Activated naive CD8-positive, alpha-beta T cell treated with anti-CD3 and anti-CD28 coated beads for 36 hours (primary cell): ENCODE measurements at regions not wholly inside any gene's neighbourhood (a gene's known extent, or its start where the extent isn't known, plus 50 kb on each side); places are given as distances from the start of the nearest gene placed in this dataset.

Source experiments
- DNase-seq: peaks from one replicate; pipeline ENCODE4 v3.0.0; 2021
- H3K27ac Mint-ChIP-seq: one replicate; pipeline ENCODE4 v1.8.0; 2022; ENCODE audit warnings: mild to moderate bottlenecking, moderate library complexity, mixed read lengths
- H3K27me3 Mint-ChIP-seq: one replicate; pipeline ENCODE4 v1.8.0; 2022; ENCODE audit warnings: mild to moderate bottlenecking, mixed read lengths
- H3K36me3 Mint-ChIP-seq: one replicate; pipeline ENCODE4 v1.8.0; 2021; ENCODE audit warnings: mild to moderate bottlenecking, mixed read lengths
- H3K4me1 Mint-ChIP-seq: one replicate; pipeline ENCODE4 v1.8.0; 2021; ENCODE audit warnings: mixed read lengths
- H3K4me3 Mint-ChIP-seq: one replicate; pipeline ENCODE4 v1.8.0; 2022; ENCODE audit warnings: mild to moderate bottlenecking, moderate library complexity, mixed read lengths
- H3K9me3 Mint-ChIP-seq: one replicate; pipeline ENCODE4 v1.8.0; 2022; ENCODE audit warnings: mixed read lengths

DNA sequence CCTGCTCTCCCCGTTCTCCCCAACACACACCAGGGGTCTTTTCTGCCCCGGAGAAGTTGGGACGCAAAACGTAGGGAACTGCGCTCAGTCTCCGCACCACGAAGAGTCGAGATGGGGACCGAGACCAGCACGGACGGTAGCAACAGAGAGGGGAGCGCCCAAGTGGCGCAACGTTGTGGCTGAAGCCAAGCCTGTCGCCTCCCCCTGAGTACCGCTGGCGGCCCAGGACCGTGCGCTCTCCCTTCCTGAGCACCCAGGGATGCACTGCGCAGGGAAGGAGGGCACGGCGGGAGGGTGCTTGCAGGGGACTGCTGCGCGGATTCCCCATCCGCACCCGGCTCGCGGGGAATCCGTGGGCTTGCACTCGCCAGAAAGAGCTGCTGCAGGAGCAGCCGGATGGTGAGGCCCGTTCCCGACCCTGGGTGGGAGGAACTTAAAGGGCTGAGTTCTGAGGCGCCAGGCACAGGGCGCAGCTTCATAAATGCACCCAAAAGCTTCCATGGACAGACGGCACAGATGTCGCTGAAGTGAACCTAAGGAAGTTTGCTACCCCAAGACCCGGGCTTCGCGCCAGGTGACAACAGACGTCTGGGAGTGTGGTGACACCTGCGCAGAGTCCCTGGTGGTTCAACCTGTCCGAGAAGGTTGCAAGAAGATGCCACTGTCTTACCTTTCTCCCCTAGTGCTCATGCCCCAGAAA, 178.7 kb downstream of the TBXT start:
- H3K36me3 Mint-ChIP-seq: no peaks in the 10 kb centered on the region
- no peak overlapping the region for H3K27ac Mint-ChIP-seq
- DNase-seq: no peak
- H3K4me1 Mint-ChIP-seq: peaks cover 7% of the 10 kb centered on the region
- peaks cover 59% of the 10 kb centered on the region for H3K27me3 Mint-ChIP-seq
- H3K9me3 Mint-ChIP-seq: no peaks in the 10 kb centered on the region
- no peak overlapping the region for H3K4me3 Mint-ChIP-seq

DNA sequence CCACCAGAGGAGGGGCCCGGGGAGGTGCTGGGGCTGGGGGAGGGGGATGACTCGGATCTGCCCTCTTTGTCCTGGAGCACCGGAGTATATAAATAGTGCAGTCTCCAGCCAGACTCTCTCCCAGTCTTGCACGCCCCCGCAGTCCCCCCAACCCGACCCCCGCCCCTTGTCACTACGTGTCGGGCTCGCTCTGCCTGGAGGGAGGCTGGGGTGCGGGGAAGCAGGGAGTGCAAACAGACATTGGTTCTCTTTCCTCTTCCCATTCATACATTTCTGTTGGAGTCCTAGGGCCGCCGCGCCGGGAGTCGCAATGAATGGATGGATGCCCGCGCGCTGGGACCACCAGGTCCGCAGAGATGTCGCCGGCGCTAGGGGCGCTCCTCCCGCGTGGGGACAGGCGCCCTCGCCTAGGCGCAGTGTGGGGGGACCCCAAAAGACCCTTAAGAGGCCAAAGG, 179.3 kb downstream of the TBXT start:
- Mint-ChIP-seq H3K4me3 (no peak overlapping the region), H3K27ac (no peak overlapping the region), H3K36me3 (no peaks in the 10 kb centered on the region), H3K4me1 (peaks cover 7% of the 10 kb centered on the region), H3K9me3 (no peaks in the 10 kb centered on the region), H3K27me3 (peaks cover 59% of the 10 kb centered on the region)
- DNase-seq: no peak

DNA sequence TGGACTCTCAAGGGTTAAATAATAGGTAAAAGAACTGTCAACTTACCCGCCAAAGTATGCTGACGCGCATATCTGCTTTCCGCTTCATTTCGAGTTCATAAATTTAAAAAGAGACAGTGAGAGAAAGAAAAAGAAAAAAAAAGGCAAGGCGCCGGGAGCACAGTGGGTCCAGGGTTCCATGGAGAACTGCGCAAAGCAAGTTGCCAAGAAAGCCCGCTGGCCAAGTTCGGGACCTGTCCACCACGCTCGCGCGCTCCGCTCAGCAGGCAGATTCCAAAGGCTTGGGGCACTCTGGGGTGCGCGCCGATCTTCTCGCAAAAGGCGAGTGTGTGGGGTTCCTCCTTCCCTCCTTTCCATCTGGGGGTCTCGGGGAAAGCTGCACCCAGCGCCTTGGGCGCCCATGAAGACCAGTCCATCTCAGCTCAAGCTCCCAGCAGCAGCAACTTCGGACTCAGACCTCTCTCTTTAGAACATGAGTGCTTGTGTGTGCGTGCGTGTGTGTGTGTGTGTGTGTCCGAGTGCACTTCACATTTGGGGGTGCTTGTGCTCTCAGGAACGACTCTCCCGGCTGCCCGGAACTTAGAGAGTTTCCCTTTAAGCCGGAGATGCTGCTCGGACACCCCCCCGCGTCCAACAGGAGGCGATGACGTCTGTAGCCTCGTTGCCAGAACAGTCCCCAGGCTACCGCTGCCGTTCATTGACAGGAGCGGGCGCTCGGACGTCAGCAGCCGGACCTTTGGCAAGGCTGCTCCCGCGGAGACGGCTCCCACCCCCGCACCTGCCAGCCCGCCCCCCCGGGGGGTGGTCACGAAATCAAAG, 180.0 kb downstream of the TBXT start:
- DNase-seq: no peak
- Mint-ChIP-seq H3K4me1 (peaks cover 7% of the 10 kb centered on the region), H3K27me3 (peaks cover 59% of the 10 kb centered on the region), H3K36me3 (no peaks in the 10 kb centered on the region), H3K4me3 (no peak overlapping the region), H3K27ac (no peak overlapping the region), H3K9me3 (no peaks in the 10 kb centered on the region)

DNA sequence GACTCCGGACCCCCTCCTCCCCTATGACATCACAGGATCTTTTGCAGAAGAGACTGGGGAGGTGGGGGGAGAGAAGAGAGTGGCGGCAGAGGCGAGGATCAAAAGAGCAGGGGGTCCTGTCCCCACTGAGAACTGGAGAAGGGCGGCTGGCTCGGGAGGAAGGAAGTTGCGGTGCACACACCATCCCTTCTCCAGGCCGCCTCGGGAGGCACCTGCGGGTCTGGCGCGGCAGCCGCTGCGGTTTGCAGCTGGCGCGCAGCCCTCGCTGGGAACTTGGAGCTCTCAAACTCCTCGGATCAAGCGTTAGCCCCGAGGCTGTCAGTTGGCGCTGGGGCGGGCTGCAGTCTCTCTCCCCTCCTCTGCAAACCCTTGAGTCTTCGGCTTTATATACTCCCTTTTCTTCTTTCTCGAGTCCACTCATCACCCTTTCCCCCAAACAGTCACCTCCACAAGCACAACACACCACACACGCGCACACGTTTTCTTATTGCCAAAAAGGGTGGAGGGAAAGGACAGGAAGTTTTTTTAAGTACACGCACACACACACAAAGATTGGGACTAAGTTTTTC, 180.7 kb downstream of the TBXT start:
- peaks cover 7% of the 10 kb centered on the region for H3K4me1 Mint-ChIP-seq
- H3K9me3 Mint-ChIP-seq: no peaks in the 10 kb centered on the region
- no peak for DNase-seq
- no peak overlapping the region for H3K4me3 Mint-ChIP-seq
- no peak overlapping the region for H3K27ac Mint-ChIP-seq
- peaks cover 59% of the 10 kb centered on the region for H3K27me3 Mint-ChIP-seq
- no peaks in the 10 kb centered on the region for H3K36me3 Mint-ChIP-seq

DNA sequence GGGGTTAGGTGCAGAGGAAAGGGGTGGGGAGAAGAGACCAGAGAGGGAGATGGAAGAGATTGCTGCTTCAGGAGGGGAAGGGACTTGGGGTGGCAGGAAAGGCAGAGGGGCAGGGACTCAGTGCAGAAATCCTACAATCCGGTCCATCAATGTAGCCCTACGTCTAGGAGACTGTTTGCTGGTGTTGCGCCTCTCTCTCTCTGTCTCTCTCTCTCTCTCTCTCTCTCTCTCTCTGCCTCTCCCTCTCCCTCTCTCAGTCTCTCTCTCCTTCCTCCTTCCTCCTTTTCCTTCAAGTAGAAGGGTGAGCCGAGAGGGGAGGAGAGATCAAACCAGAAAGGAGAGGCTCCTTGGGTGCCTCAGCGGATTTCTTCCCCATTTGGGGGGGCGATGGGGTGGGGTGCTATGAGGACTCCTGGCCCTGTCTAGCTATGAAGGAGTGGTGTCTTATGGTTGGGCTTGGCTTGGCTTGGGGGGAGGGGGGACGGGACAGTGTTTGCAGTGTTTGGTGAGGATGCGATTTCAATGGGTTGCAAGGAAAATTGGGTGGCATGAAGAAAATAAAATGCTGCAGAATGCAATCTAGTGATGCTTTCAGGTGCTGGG, 181.2 kb downstream of the TBXT start:
- H3K9me3 Mint-ChIP-seq: no peaks in the 10 kb centered on the region
- H3K27ac Mint-ChIP-seq: no peak overlapping the region
- DNase-seq: no peak
- peaks cover 62% of the 10 kb centered on the region for H3K27me3 Mint-ChIP-seq
- H3K36me3 Mint-ChIP-seq: no peaks in the 10 kb centered on the region
- peaks cover 7% of the 10 kb centered on the region for H3K4me1 Mint-ChIP-seq
- no peak overlapping the region for H3K4me3 Mint-ChIP-seq

DNA sequence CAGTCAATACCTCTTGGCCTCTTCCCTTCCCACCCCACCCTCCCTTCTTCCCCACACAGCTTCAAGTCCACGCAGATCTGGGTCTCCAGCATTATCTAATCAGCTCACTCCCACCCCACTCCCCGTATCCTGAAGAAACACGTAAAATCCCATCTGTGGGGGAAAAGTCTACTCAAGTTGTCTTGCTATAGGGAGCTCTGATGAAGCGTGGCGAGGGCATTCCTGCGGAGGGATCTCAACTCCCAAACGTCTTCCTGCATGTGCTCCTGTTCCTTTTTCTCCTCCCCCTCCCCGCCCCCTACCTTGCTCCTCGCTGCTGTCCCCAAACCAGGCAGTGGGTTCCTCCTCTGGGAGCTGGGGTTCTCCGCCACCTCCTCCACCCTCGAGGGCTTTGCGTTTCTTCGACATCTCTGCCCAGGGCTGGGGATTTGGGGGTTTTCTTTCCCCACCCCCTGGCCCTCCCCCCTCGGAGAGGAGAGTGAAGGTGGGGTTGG, 181.8 kb downstream of the TBXT start:
- Mint-ChIP-seq H3K27ac (no peak overlapping the region), H3K4me3 (no peak overlapping the region), H3K4me1 (peaks cover 7% of the 10 kb centered on the region), H3K9me3 (no peaks in the 10 kb centered on the region), H3K27me3 (peaks cover 59% of the 10 kb centered on the region), H3K36me3 (no peaks in the 10 kb centered on the region)
- DNase-seq: no peak

DNA sequence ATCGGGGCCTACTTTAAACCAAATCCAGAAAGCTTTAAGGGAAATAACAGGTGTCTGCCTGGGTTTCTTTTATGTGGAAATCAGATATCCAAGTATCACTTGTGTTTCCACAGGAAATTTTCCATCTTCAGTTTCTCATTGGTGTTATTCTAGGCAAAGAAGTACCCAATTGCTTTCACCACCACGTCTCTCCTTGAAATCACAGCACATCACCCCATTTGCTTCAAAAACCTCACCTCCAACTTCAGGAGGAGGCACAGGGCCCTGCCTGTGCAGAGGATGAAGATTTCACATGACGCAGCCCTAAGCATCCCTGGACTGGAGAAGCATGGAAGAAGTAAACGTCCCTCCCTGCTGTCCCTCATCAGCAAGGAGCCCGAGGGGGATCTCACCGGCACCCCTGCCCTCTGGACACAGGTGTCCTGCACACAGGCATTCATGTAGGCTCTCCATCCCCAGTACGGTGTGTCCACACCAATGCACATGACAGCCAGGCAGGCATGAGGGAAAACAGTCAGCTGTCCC, 182.3 kb downstream of the TBXT start:
- DNase-seq: no peak
- Mint-ChIP-seq H3K4me1 (peaks cover 7% of the 10 kb centered on the region), H3K27me3 (peaks cover 55% of the 10 kb centered on the region), H3K36me3 (no peaks in the 10 kb centered on the region), H3K27ac (no peak overlapping the region), H3K9me3 (no peaks in the 10 kb centered on the region), H3K4me3 (no peak overlapping the region)

DNA sequence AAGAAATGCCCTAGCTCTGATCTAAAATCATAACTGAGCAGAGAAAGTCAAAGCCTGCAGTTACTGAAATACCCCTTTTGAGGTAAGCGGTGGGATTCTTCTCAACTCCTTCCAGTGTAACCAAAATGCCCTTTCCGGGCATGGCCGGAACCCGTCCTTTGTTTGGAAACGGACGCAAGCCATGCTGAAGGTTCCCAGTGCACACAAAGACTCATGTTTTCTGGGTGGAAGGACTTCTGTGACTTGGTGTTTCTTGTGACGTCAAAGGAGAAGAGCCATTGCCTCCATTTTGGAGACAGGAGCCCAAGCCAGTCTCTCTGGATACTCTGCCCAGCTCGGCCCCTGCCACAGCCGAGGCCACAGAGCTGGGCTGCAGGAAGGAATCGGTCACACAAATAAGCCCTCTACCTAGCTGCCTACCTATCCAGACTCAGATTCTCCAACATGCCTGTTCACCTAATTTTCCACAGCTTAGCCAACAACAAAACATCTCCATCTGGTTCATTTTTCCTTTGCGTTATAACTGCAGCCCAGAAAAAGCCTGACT, 182.8 kb downstream of the TBXT start:
- peaks cover 50% of the 10 kb centered on the region for H3K27me3 Mint-ChIP-seq
- no peak for DNase-seq
- peaks cover 7% of the 10 kb centered on the region for H3K4me1 Mint-ChIP-seq
- no peaks in the 10 kb centered on the region for H3K36me3 Mint-ChIP-seq
- H3K9me3 Mint-ChIP-seq: no peaks in the 10 kb centered on the region
- H3K4me3 Mint-ChIP-seq: no peak overlapping the region
- H3K27ac Mint-ChIP-seq: no peak overlapping the region

DNA sequence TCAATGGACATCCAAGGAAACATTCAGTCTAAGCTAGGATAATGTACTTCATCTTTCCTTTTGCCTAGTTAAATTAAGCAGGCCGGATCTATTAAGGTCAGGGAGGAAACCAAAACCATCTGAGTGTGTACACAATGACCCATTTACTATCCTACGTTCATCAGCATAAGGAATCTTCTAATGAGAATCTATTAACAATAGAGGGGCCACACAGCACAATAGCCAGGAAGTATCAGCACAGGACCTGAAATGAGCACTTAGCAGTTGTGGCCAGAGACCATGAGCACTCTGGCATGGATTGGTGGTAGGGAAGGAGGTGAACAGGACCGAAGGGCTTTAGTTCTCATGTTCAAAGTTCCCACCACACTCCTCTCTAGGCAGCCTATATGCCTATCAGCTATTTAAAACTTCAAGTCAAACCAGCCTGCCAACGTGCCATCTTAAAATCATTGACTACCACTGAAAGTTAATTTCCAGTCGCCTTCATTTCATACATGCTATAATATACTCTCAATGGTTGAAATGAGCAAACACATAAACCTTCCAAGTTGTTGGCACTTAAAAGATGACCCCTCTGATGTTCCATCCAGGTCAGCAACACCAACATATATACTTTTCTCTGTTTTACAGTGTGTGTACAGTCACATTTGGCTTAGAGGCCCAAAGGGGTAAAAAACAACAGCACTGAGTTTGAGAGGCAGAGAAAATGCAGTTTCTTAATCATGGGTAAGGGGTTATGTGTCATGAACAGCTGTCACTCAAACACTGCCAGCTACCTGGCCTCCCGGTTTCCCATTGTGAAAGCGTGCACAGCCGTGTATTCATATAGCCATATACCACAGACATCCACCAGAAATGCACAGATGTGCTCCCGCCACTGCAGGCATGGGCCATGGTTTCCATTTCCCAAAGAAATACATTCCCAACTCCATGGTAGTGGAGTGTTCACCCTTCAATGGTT, 184.3 kb downstream of the TBXT start:
- Mint-ChIP-seq H3K36me3 (no peaks in the 10 kb centered on the region), H3K27me3 (peaks cover 37% of the 10 kb centered on the region), H3K27ac (no peak overlapping the region), H3K4me3 (no peak overlapping the region), H3K9me3 (no peaks in the 10 kb centered on the region), H3K4me1 (peaks cover 7% of the 10 kb centered on the region)
- no peak for DNase-seq

DNA sequence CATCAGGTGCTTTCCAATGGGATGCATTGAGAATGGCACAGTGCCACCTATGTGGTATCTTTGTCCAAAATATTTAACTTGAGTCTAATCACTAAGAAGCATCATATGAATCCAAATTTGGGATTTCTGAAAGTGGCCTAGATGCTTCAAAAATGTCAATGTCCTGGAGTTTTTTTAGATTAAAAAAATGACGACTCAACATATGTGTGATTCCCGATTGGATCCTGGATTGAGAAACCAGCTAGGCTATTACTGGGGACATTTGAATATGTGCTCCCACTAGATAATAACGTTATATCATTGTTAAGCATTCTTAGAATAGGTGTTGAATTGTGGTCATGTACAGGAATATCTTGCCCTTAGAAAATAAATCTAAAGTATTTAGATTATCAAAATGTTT, 189.2 kb downstream of the TBXT start:
- peaks cover 4% of the 10 kb centered on the region for H3K27me3 Mint-ChIP-seq
- H3K9me3 Mint-ChIP-seq: no peaks in the 10 kb centered on the region
- no peaks in the 10 kb centered on the region for H3K36me3 Mint-ChIP-seq
- no peak for DNase-seq
- no peaks in the 10 kb centered on the region for H3K4me1 Mint-ChIP-seq
- H3K4me3 Mint-ChIP-seq: no peak overlapping the region
- no peak overlapping the region for H3K27ac Mint-ChIP-seq

DNA sequence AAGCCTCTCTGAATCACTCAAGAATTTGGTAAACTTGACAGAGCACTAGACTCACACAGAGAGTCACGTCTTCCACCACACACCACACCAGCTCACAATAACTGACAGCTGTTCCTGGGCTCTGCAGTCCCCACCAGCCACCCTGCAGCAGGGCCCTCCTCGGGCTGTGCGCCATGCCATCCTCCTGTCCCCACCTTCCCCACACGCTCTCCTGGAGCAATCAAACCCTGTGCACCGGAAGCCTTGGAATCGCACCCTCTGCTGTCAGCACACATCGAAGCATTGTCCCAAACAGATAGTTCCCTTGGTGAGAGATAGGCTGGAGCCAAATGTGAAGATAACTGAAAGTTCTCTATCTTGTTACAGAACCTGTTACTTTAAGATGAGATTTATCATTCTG, 191.0 kb downstream of the TBXT start:
- Mint-ChIP-seq H3K4me1 (no peaks in the 10 kb centered on the region), H3K36me3 (no peaks in the 10 kb centered on the region), H3K27ac (no peak overlapping the region), H3K27me3 (peaks cover 3% of the 10 kb centered on the region), H3K4me3 (no peak overlapping the region), H3K9me3 (no peaks in the 10 kb centered on the region)
- no peak for DNase-seq

DNA sequence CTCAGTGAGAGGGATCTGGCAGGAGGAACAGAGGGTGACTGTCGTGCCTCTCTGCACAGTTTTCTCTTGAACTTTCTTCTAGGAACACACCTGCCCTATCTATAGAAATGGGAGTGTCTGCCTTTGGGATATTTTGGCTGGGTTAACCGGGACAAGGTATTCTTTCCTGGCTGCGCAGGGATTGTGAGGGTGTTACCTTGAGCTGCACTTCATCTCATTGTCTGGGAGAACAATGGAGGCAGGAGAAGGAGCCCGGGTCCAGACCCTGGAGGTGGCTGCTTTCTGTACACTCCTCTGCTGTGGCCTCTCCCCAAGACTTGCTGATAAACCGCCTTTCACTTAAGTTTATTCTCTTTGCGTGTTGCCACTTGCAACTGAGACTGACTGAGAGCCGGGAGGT, 192.8 kb downstream of the TBXT start:
- H3K27ac Mint-ChIP-seq: no peak overlapping the region
- H3K4me1 Mint-ChIP-seq: no peaks in the 10 kb centered on the region
- H3K4me3 Mint-ChIP-seq: no peak overlapping the region
- no peaks in the 10 kb centered on the region for H3K27me3 Mint-ChIP-seq
- H3K36me3 Mint-ChIP-seq: no peaks in the 10 kb centered on the region
- H3K9me3 Mint-ChIP-seq: no peaks in the 10 kb centered on the region
- DNase-seq: no peak

DNA sequence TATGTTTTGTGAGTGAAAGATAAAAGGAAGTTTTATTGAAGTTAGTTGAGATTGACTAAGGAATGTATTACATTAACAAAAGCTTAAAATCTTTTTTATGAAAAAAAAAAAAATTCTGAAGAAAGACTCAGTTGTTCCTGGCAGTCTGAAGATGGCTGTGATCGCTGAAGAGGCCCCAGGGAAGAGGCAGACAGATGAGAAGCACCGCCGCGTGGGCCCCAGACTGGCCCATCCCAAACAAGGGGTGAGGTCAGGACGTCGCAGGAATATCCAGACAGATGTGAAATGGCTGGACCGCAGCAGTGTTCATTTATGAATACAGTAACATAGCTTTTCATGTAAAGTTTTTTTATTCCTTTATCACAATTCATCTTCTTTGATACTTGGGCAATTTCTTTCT, 194.2 kb downstream of the TBXT start:
- DNase-seq: no peak
- Mint-ChIP-seq H3K27ac (no peak overlapping the region), H3K4me1 (no peaks in the 10 kb centered on the region), H3K27me3 (no peaks in the 10 kb centered on the region), H3K36me3 (no peaks in the 10 kb centered on the region), H3K4me3 (no peak overlapping the region), H3K9me3 (no peaks in the 10 kb centered on the region)
